ENCODE measurements at regions not wholly inside any gene's neighbourhood (a gene's known extent, or its start where the extent isn't known, plus 50 kb on each side); places are given as distances from the start of the nearest gene placed in this dataset.

GRCh38 chr17:71963351-71963750 lies 157.5 kb upstream of the SOX9 start:
- TF ChIP-seq CTCF (IDR thresholded peaks at IDR 0.05) (no peak), EZH2 (IDR thresholded peaks at IDR 0.05; ENCODE audit: borderline replicate concordance, insufficient read depth, low read depth, low read length, poor library complexity, severe bottlenecking) (no peak)

All from B cell (primary cell).